H7 (cell line): ENCODE measurements at regions not wholly inside any gene's neighbourhood (a gene's known extent, or its start where the extent isn't known, plus 50 kb on each side); places are given as distances from the start of the nearest gene placed in this dataset.
"Not testable (repeated sequence)": the region's sequence is repeated elsewhere in the genome, so short reads cannot be mapped to it uniquely, and the experiment has no call there.

Source experiments
- DNase-seq: peaks from one replicate; pipeline ENCODE4 v3.0.0; 2012
- H3K27me3 ChIP-seq: 2 replicates; pipeline ENCODE4 v1.6.0; 2011; ENCODE audit warnings: mild to moderate bottlenecking, low read length; ENCODE audit not compliant: control insufficient read depth, insufficient read depth
- H3K36me3 ChIP-seq: replicated peaks from 2 replicates; pipeline ENCODE4 v1.5.1; 2011; ENCODE audit warnings: low read length; ENCODE audit not compliant: control insufficient read depth, insufficient read depth
- H3K4me3 ChIP-seq: 2 replicates; pipeline ENCODE4 v1.5.1; 2011; ENCODE audit warnings: low read depth, mild to moderate bottlenecking, control low read depth, low read length, moderate library complexity; ENCODE audit not compliant: insufficient read depth

GRCh38 chr1:234824836-234825235 lies 214.9 kb upstream of the IRF2BP2 start:
- DNase-seq, H3K36me3 ChIP-seq, H3K27me3 ChIP-seq, H3K4me3 ChIP-seq: not testable (repeated sequence)

- no peak for DNase-seq
- Histone ChIP-seq H3K36me3 (no peaks in the 10 kb centered on the region), H3K4me3 (no peak overlapping the region), H3K27me3 (no peaks in the 10 kb centered on the region)
Observed at GRCh38 chr1:234823191-234824176, 213.5 kb upstream of the IRF2BP2 start.

DNA sequence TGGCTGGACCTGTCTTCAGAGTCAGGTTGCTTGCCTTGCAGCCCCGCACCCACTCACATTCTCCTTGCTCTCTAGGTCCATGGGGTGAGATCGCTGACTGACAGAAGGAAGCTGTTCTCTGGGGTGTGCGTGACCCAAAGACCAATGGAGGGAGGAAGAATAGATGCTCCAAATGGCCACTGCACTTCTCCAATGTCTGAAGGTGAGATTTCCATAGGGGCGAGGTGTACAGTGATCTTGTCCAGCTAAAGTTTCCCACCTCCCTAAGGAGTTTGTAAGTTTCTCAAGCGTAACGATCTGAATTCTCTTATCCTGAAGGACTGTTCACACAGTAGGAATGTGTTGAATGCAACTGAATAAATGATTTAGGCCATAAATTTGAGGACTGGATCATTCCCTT lies 211.9 kb upstream of the IRF2BP2 start:
- H3K36me3 ChIP-seq = no peaks in the 10 kb centered on the region
- H3K4me3 ChIP-seq = no peak overlapping the region
- DNase-seq = no peak

GRCh38 chr1:234820597-234820996 lies 210.6 kb upstream of the IRF2BP2 start:
- no peak overlapping the region for H3K4me3 ChIP-seq
- no peak for DNase-seq
- no peaks in the 10 kb centered on the region for H3K27me3 ChIP-seq
- H3K36me3 ChIP-seq = no peaks in the 10 kb centered on the region

More for the DNA sequence above, 211.9 kb upstream of the IRF2BP2 start:
- H3K27me3 ChIP-seq = no peaks in the 10 kb centered on the region

- not testable (repeated sequence) for H3K4me3 ChIP-seq, H3K36me3 ChIP-seq, H3K27me3 ChIP-seq, DNase-seq
Observed at GRCh38 chr1:234819845-234820244, 209.9 kb upstream of the IRF2BP2 start.

DNA sequence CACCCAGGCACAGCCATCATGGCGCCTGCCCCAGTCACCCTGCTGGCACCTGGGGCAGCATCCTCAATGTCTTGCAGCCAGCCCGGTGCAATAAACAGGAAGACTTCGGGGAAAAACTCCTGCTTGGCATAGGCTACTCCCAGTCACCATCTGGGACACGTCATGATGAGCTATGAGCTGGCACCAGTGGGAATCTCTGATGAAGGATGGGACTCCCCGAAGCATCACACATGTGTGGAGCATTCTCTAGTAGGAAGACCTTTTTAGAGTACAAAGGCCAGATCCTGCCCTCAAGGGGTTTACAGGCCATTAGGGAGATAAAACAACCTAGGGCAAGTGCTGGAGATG lies 208.0 kb upstream of the IRF2BP2 start:
- not testable (repeated sequence) for H3K27me3 ChIP-seq, DNase-seq, H3K36me3 ChIP-seq, H3K4me3 ChIP-seq

DNA sequence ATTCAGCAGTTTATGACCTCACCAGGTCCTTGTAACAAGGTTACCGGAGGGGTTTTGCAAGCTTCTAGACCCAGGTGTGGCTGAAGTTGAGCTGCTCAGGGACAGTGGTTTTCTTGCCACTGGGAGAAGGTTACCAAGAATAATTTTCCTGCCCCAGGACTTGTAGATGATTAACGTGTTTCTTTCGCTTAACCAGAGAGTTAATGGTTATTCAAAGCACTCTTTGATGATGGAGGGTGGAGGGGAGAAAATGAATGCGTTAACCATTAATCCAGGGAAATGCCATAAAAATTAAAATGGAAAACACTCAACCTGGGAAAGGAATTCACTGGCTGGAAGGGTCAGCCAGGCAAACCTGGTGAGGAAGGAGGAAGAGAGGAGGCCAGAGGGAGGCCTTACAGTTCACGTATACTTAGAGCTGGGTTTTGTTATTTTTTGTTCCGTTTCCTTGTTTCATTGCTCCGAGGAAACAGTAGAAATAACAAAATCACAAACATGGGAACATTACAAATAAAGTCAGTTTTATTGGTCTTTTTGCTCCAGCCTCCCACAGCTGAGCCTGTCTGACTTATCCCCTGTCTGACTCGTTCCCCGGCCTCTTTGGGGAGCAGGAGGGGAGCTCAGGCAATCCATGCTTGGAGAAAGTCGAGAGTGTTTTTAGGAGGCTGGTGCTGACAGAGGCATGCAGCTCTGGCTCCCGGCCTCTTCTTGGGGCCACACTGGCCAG lies 207.5 kb upstream of the IRF2BP2 start:
- not testable (repeated sequence) for DNase-seq, H3K4me3 ChIP-seq, H3K36me3 ChIP-seq, H3K27me3 ChIP-seq

- not testable (repeated sequence) for H3K4me3 ChIP-seq, H3K36me3 ChIP-seq, H3K27me3 ChIP-seq, DNase-seq
Observed at GRCh38 chr1:234816864-234817263, 206.9 kb upstream of the IRF2BP2 start.

DNA sequence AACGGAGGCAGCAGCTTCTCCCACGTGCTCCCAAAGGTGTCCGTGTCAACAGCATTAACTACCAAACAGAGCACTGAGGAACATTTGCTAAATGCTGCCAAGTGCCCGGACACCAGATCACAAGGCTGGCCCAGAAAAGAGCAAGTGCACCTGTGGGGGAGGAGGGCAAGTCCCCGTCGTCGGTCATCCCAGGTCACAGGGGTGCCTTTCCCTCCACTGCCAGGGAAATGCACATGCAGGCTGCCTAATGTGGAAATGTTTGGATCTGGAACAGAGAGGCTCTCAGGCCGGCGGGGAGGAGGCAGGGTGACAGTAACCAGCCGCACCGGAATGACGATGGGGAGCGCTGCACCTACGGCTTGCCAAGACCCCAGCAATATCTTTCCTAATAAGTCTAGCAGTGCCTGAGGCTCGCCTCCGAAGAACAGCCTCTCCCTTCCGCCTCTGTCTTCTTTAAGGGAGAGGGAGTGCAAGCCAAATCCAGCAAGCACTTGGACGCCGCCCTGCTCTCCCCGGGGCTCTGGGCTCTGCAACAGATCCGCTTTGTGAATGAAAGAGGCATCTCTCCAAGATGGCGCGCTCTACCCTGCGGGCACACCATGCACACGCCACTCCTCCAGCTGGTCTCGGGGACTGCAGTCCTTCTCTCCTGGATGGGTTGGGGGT lies 206.3 kb upstream of the IRF2BP2 start:
- not testable (repeated sequence) for H3K4me3 ChIP-seq, H3K27me3 ChIP-seq, DNase-seq, H3K36me3 ChIP-seq

DNA sequence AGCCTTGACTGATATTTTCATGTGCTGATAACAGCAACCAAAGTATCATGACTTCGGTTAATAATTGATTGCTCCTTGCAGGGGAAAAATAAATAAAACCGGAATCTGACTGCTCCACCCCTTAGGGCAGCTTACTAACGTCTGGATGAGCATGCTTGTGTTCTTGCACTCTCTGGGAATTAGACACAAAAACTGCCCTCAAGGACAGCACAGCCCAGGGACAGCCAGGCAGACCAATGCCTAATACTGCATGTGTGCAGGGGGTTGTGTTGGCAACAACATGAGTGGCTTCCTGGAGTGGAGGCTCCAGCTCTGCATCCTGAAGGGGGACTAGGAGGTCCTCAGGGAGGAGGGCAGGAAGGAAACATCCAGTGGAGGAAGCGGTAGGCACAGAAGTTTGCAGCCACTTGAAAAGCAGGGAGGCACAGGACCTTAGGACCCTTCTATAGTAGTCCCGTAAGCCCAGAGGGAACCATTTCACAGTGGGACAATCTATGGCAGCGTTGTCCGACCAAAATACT lies 205.4 kb upstream of the IRF2BP2 start:
- DNase-seq, H3K36me3 ChIP-seq, H3K4me3 ChIP-seq, H3K27me3 ChIP-seq: not testable (repeated sequence)

DNA sequence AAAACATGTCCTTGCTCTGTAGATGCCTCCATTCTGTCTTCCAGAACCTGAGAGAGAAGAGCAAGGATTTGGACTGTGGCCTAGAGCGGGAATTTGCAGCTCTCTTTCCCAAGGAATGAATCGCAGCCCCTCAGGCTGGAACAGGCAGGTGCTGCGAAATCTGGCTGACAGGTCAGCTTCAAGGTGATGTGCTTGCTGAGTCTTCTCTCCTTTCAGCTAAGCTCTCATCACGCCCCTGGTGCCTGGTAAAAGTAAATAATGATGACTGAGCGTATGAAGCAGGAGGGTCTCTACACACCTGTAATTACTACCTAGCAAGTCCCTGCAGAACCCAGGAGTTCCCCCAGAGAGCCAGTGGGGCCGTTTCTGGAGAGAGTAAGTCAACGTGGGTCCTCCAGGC lies 204.3 kb upstream of the IRF2BP2 start:
- H3K4me3 ChIP-seq, H3K36me3 ChIP-seq, DNase-seq, H3K27me3 ChIP-seq: not testable (repeated sequence)

- H3K27me3 ChIP-seq, DNase-seq, H3K36me3 ChIP-seq, H3K4me3 ChIP-seq: not testable (repeated sequence)
Observed at GRCh38 chr1:234811824-234812223, 201.8 kb upstream of the IRF2BP2 start.

GRCh38 chr1:234810726-234811125 lies 200.7 kb upstream of the IRF2BP2 start:
- H3K27me3 ChIP-seq, H3K36me3 ChIP-seq, H3K4me3 ChIP-seq, DNase-seq: not testable (repeated sequence)

GRCh38 chr1:234809854-234810245 lies 199.9 kb upstream of the IRF2BP2 start:
- H3K36me3 ChIP-seq, H3K27me3 ChIP-seq, DNase-seq, H3K4me3 ChIP-seq: not testable (repeated sequence)
